CD14-positive monocyte (primary cell): ENCODE measurements at regions not wholly inside any gene's neighbourhood (a gene's known extent, or its start where the extent isn't known, plus 50 kb on each side); places are given as distances from the start of the nearest gene placed in this dataset.
"Not testable (repeated sequence)": the region's sequence is repeated elsewhere in the genome, so short reads cannot be mapped to it uniquely, and the experiment has no call there.

ENCODE experiments used
- DNase-seq, 3 donors: peaks; one replicate each; pipeline ENCODE4 v3.0.0-alpha.2; 2011 to 2022
- H2AFZ ChIP-seq: 2 replicates; pipeline ENCODE4 v1.6.0; 2012; ENCODE audit warnings: mild to moderate bottlenecking, low read depth, low read length, inconsistent platforms; ENCODE audit not compliant: insufficient read depth, poor library complexity, severe bottlenecking
- H3K27ac ChIP-seq, 2 donors: 1 replicate in 1 of 2; 2 replicates in 1 of 2; pipeline ENCODE4 v1.5.1; 2012 to 2013; ENCODE audit warnings: low read length in 2 of 2, control low read depth in 1 of 2, inconsistent platforms in 1 of 2, low read depth in 1 of 2, mild to moderate bottlenecking in 1 of 2
- H3K27me3 ChIP-seq, 2 donors: one replicate each; pipeline versions ENCODE4 v1.6.0 to v1.6.1; 2011 to 2013; ENCODE audit warnings: low read length in 2 of 2; ENCODE audit not compliant: control insufficient read depth in 2 of 2, insufficient read depth in 2 of 2
- H3K36me3 ChIP-seq, 2 donors: replicated peaks in 1 of 2; 1 replicate in 1 of 2; 2 replicates in 1 of 2; pipeline versions ENCODE4 v1.5.1 to v1.6.1; 2012 to 2013; ENCODE audit warnings: low read length in 2 of 2, control low read depth in 1 of 2, inconsistent platforms in 1 of 2, mild to moderate bottlenecking in 1 of 2; ENCODE audit not compliant: insufficient read depth in 2 of 2, control insufficient read depth in 1 of 2
- H3K4me1 ChIP-seq, 2 donors: 1 replicate in 1 of 2; 2 replicates in 1 of 2; pipeline versions ENCODE4 v1.5.1 to v1.6.1; 2012 to 2013; ENCODE audit warnings: low read length in 2 of 2, control low read depth in 1 of 2, inconsistent platforms in 1 of 2, mild to moderate bottlenecking in 1 of 2, moderate library complexity in 1 of 2; ENCODE audit not compliant: insufficient read depth in 2 of 2, control insufficient read depth in 1 of 2
- H3K4me2 ChIP-seq: replicated peaks from 2 replicates; pipeline ENCODE3; 2012; ENCODE audit warnings: low read length, moderate library complexity, mild to moderate bottlenecking; ENCODE audit not compliant: poor library complexity, severe bottlenecking; ENCODE audit errors: extremely low read depth
- H3K4me3 ChIP-seq, 3 experiments: fragments of 200-600 bp in 1 of 3; sonication (generic) in 1 of 3; replicated peaks in 1 of 3; 1 replicate in 2 of 3; 2 replicates in 1 of 3; pipeline ENCODE4 v1.5.1; 2011 to 2013; ENCODE audit warnings: low read length in 3 of 3, mild to moderate bottlenecking in 3 of 3, control low read depth in 2 of 3, low read depth in 2 of 3, inconsistent platforms in 1 of 3, moderate library complexity in 1 of 3
- H3K79me2 ChIP-seq: 2 replicates; pipeline ENCODE4 v1.6.0; 2012; ENCODE audit warnings: mild to moderate bottlenecking, control low read depth, inconsistent platforms, low read length, moderate library complexity; ENCODE audit not compliant: insufficient read depth
- H3K9ac ChIP-seq: 2 replicates; pipeline ENCODE4 v1.6.0; 2017; ENCODE audit warnings: low read length, mild to moderate bottlenecking; ENCODE audit not compliant: insufficient read depth, poor library complexity, severe bottlenecking
- H3K9me3 ChIP-seq, 2 donors: replicated peaks in 1 of 2; 1 replicate in 1 of 2; 2 replicates in 1 of 2; pipeline versions ENCODE4 v1.5.1 to v1.6.1; 2012 to 2013; ENCODE audit warnings: low read length in 2 of 2, control low read depth in 1 of 2; ENCODE audit not compliant: control insufficient read depth in 1 of 2, insufficient read depth in 1 of 2
- H4K20me1 ChIP-seq: 2 replicates; pipeline ENCODE4 v1.6.0; 2012; ENCODE audit warnings: mild to moderate bottlenecking, low read length, control low read depth, moderate library complexity; ENCODE audit not compliant: insufficient read depth
- H3K27ac Mint-ChIP-seq, 7 donors: one replicate each; pipeline ENCODE4 v1.8.0; 2020; ENCODE audit warnings: mild to moderate bottlenecking in 7 of 7, mixed read lengths in 7 of 7, moderate library complexity in 6 of 7, inconsistent platforms in 2 of 7
- H3K27me3 Mint-ChIP-seq, 3 donors: one replicate each; pipeline ENCODE4 v1.8.0; 2021 to 2022; ENCODE audit warnings: low read depth in 3 of 3, mild to moderate bottlenecking in 3 of 3, mixed read lengths in 3 of 3, moderate library complexity in 3 of 3, inconsistent platforms in 1 of 3
- H3K36me3 Mint-ChIP-seq, 2 donors: one replicate each; pipeline ENCODE4 v1.8.0; 2020; ENCODE audit warnings: mixed read lengths in 2 of 2, inconsistent platforms in 1 of 2, mild to moderate bottlenecking in 1 of 2
- H3K4me1 Mint-ChIP-seq: one replicate; pipeline ENCODE4 v1.8.0; 2020; ENCODE audit warnings: mild to moderate bottlenecking, mixed read lengths
- H3K4me3 Mint-ChIP-seq, 2 donors: one replicate each; pipeline ENCODE4 v1.8.0; 2020; ENCODE audit warnings: mild to moderate bottlenecking in 2 of 2, mixed read lengths in 2 of 2, moderate library complexity in 1 of 2
- H3K9me3 Mint-ChIP-seq, 7 donors: one replicate each; pipeline ENCODE4 v1.8.0; 2020 to 2022; ENCODE audit warnings: mixed read lengths in 7 of 7, mild to moderate bottlenecking in 6 of 7, moderate library complexity in 6 of 7, inconsistent platforms in 2 of 7
- CTCF ChIP-seq: fragments of 200-600 bp; IDR thresholded peaks from one replicate; pipeline ENCODE4 v1.8.0; 2022; ENCODE audit warnings: antibody characterized with exemption, mild to moderate bottlenecking
- WGBS: methylation state at CpG from one replicate; pipeline ENCODE4 v1.1.5; 2013; ENCODE audit warnings: missing lambda C conversion rate; ENCODE audit not compliant: insufficient coverage; 5-methylcytosine and 5-hydroxymethylcytosine counted together
- intact Hi-C, 2 donors: fragments of 100-400 bp; cut with micrococcal nuclease; formaldehyde crosslinking; loops; one replicate each; pipeline versions ENCODE4 v1.15.0 to v1.15.1; 2023

DNA sequence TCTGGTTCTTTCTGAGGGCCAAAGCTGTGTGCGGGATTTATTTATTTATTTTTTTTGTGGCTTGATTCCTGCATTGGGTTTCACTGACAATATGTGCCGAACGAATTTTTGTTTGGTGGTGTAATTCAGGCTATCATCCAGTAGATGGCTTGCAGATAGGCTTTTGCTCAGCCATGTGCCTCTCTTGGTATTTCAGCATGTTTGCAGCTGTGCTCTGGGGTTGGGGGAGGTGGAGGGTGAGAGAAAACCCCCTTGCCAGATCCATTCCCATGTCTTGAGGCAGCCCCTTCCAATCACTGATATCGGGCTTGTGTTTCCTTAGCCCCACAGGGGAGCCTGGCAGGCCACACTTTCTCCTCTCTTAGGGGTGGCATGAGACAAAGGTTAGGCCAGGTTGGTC is 302.4 kb downstream of the PTGER3 start:
- no peak overlapping the region for H3K4me3 ChIP-seq
- Mint-ChIP-seq H3K9me3 (peaks cover 6 to 32% (median 15%) of the 10 kb centered on the region in 7 donors), H3K27me3 (no peaks in the 10 kb centered on the region), H3K4me3 (no peak overlapping the region), H3K4me1 (no peaks in the 10 kb centered on the region), H3K36me3 (no peaks in the 10 kb centered on the region), H3K27ac (peak overlapping the region in 1 of 7 donors; percentile 8)
- intact Hi-C loops = no loop called here
- H3K9me3 ChIP-seq = peaks cover 0 to 5% of the 10 kb centered on the region in 2 donors
- H3K36me3 ChIP-seq = no peaks in the 10 kb centered on the region
- no peaks in the 10 kb centered on the region for H3K79me2 ChIP-seq
- no peak overlapping the region for H3K27ac ChIP-seq
- H3K4me2 ChIP-seq = no peak overlapping the region
- H3K9ac ChIP-seq = no peak overlapping the region
- H2AFZ ChIP-seq = no peak overlapping the region
- 100% methylated on average over 1 of the region's 4 CpGs for WGBS
- no peaks in the 10 kb centered on the region for H4K20me1 ChIP-seq
- no peaks in the 10 kb centered on the region for H3K27me3 ChIP-seq
- TF ChIP-seq CTCF = peak; percentile 22
- no peaks in the 10 kb centered on the region for H3K4me1 ChIP-seq
- DNase-seq = no peak

DNA sequence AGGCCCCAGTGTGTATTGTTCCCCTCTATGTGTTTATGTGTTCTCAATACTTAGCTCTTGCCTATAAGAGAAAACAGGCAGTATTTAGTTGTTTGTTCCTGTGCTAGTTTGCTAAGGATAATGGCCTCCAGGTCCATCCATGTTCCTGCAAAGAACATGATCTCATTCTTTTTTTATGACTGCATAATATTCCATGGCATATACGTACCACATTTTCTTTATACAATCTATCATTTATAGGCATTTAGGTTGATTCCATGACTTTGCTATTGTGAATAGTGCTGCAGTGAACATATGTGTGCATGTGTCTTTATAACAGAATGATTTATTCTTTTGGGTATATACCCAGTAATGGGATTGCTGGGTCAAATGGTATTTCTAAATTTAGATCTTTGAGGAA is 301.6 kb downstream of the PTGER3 start:
- intact Hi-C loops = not testable (repeated sequence)

DNA sequence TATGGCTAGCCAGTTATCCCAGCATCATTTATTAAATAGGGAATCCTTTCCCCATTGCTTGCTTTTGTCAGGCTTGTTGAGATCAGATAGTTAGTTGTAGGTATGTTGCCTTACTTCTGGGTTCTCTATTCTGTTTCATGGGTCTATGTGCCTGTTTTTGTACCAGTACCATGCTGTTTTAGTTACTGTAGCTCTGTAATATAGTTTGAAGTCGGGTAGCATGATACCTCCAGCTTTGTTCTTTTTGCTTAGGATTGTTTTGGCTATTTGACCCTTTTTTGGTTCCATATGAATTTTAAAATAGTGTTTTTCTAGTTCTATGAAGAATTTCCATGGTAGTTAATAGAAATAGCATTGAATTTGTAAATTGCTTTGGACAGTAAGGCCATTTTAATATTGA is 300.5 kb downstream of the PTGER3 start:
- DNase-seq, H3K4me1 Mint-ChIP-seq, H3K4me3 Mint-ChIP-seq, H3K36me3 Mint-ChIP-seq, H3K9me3 ChIP-seq, H4K20me1 ChIP-seq, H2AFZ ChIP-seq, H3K9ac ChIP-seq, H3K79me2 ChIP-seq, H3K4me1 ChIP-seq, H3K4me2 ChIP-seq, H3K27me3 Mint-ChIP-seq, H3K27ac Mint-ChIP-seq, H3K27ac ChIP-seq, H3K36me3 ChIP-seq, H3K27me3 ChIP-seq, intact Hi-C loops, H3K4me3 ChIP-seq: not testable (repeated sequence)
- WGBS = 88% methylated on average over 1 of the region's 1 CpG
- H3K9me3 Mint-ChIP-seq = peaks cover 6 to 41% (median 23%) of the 10 kb centered on the region in 7 donors

More for the DNA sequence above, 301.6 kb downstream of the PTGER3 start:
- H3K4me1 ChIP-seq, H3K27me3 Mint-ChIP-seq, H3K4me3 Mint-ChIP-seq, H3K79me2 ChIP-seq, H3K4me3 ChIP-seq, H3K36me3 Mint-ChIP-seq, H2AFZ ChIP-seq, H3K27ac ChIP-seq, H3K9ac ChIP-seq, H3K27ac Mint-ChIP-seq, H3K4me1 Mint-ChIP-seq, H3K36me3 ChIP-seq, H4K20me1 ChIP-seq, H3K9me3 ChIP-seq, H3K27me3 ChIP-seq, DNase-seq, H3K4me2 ChIP-seq: not testable (repeated sequence)
- no CpG with 5 or more reads among the region's 1 CpG for WGBS
- H3K9me3 Mint-ChIP-seq = peaks cover 6 to 35% (median 21%) of the 10 kb centered on the region in 7 donors

DNA sequence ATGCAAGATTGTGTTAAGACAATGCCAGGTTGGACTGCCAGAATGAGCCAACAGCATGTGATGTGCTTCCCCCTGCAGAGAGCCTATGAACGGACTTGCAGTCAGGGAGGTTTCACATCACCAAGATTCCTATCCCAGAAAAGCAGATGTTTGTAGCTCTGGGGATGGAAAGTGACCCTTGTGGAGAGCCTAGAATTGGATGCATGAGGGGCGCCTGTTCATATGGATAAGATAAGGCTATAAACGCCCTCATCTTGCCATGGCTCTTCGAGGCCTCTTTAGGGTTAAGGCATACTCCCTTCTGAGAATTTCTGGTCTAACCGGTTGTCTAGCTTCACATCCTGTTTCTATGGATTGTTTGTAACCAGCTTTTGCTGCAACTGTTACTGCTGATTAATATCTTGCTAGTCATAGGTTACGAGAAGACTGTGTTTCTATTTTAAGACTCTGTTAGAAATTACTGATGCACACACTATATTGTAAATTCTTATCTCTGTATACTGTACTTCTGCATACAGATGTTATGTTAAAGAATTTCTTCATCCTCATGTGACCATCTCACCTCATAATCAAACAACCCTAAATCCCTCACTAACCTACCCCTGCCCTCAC is 295.8 kb downstream of the PTGER3 start:
- H3K4me1 ChIP-seq, H3K9ac ChIP-seq, H3K9me3 ChIP-seq, DNase-seq, H2AFZ ChIP-seq, H3K79me2 ChIP-seq, H3K27me3 Mint-ChIP-seq, H3K27ac Mint-ChIP-seq, H3K36me3 ChIP-seq, H4K20me1 ChIP-seq, H3K36me3 Mint-ChIP-seq, H3K27ac ChIP-seq, H3K4me1 Mint-ChIP-seq, H3K4me2 ChIP-seq, intact Hi-C loops, H3K27me3 ChIP-seq, H3K4me3 Mint-ChIP-seq, H3K4me3 ChIP-seq: not testable (repeated sequence)
- 100% methylated on average over 1 of the region's 6 CpGs for WGBS
- peaks cover 7 to 34% (median 21%) of the 10 kb centered on the region in 7 donors for H3K9me3 Mint-ChIP-seq
